ENCODE measurements at regions not wholly inside any gene's neighbourhood (a gene's known extent, or its start where the extent isn't known, plus 50 kb on each side); places are given as distances from the start of the nearest gene placed in this dataset.
"Not testable (repeated sequence)": the region's sequence is repeated elsewhere in the genome, so short reads cannot be mapped to it uniquely, and the experiment has no call there.

GRCh38 chr11:112351423-112351822 lies 90.8 kb upstream of the PLET1 start:
- DNase-seq; in situ Hi-C loops (cut with HindIII; ENCODE audit: low pct_ligation_motif_present, low pct_unique_long_range_greater_than_20kb, low sequenced_read_pairs): not testable (repeated sequence)

- in situ Hi-C loops (cut with HindIII; ENCODE audit: low pct_ligation_motif_present, low pct_unique_long_range_greater_than_20kb, low sequenced_read_pairs), result no loop called here
- no peak for DNase-seq
Observed at GRCh38 chr11:112352907-112353306, 92.2 kb upstream of the PLET1 start.

GRCh38 chr11:112354364-112354763 lies 93.7 kb upstream of the PLET1 start:
- DNase-seq, result no peak
- in situ Hi-C loops (cut with HindIII; ENCODE audit: low pct_ligation_motif_present, low pct_unique_long_range_greater_than_20kb, low sequenced_read_pairs), result no loop called here

GRCh38 chr11:112355726-112356125 lies 95.1 kb upstream of the PLET1 start:
- peak; percentile 41 for DNase-seq
- in situ Hi-C loops (cut with HindIII; ENCODE audit: low pct_ligation_motif_present, low pct_unique_long_range_greater_than_20kb, low sequenced_read_pairs), result no loop called here

- in situ Hi-C loops (cut with HindIII; ENCODE audit: low pct_ligation_motif_present, low pct_unique_long_range_greater_than_20kb, low sequenced_read_pairs), result no loop called here
- DNase-seq, result no peak
Observed at GRCh38 chr11:112357488-112357887, 96.8 kb upstream of the PLET1 start.

GRCh38 chr11:112361396-112361795 lies 100.7 kb upstream of the PLET1 start:
- no peak for DNase-seq
- in situ Hi-C loops (cut with HindIII; ENCODE audit: low pct_ligation_motif_present, low pct_unique_long_range_greater_than_20kb, low sequenced_read_pairs), result no loop called here

- in situ Hi-C loops (cut with HindIII; ENCODE audit: low pct_ligation_motif_present, low pct_unique_long_range_greater_than_20kb, low sequenced_read_pairs), result no loop called here
- no peak for DNase-seq
Observed at GRCh38 chr11:112363527-112363926, 102.9 kb upstream of the PLET1 start.

- in situ Hi-C loops (cut with HindIII; ENCODE audit: low pct_ligation_motif_present, low pct_unique_long_range_greater_than_20kb, low sequenced_read_pairs), result no loop called here
- DNase-seq, result no peak
Observed at GRCh38 chr11:112364962-112365481, 104.4 kb upstream of the PLET1 start.

GRCh38 chr11:112366012-112366411 lies 105.4 kb upstream of the PLET1 start:
- DNase-seq, result no peak
- in situ Hi-C loops (cut with HindIII; ENCODE audit: low pct_ligation_motif_present, low pct_unique_long_range_greater_than_20kb, low sequenced_read_pairs), result no loop called here

GRCh38 chr11:112366777-112367176 lies 106.1 kb upstream of the PLET1 start:
- in situ Hi-C loops (cut with HindIII; ENCODE audit: low pct_ligation_motif_present, low pct_unique_long_range_greater_than_20kb, low sequenced_read_pairs), result no loop called here
- no peak for DNase-seq

- no peak for DNase-seq
- in situ Hi-C loops (cut with HindIII; ENCODE audit: low pct_ligation_motif_present, low pct_unique_long_range_greater_than_20kb, low sequenced_read_pairs), result no loop called here
Observed at GRCh38 chr11:112367461-112367860, 106.8 kb upstream of the PLET1 start.

- in situ Hi-C loops (cut with HindIII; ENCODE audit: low pct_ligation_motif_present, low pct_unique_long_range_greater_than_20kb, low sequenced_read_pairs), result no loop called here
- no peak for DNase-seq
Observed at GRCh38 chr11:112367895-112368294, 107.2 kb upstream of the PLET1 start.

GRCh38 chr11:112368381-112368780 lies 107.7 kb upstream of the PLET1 start:
- DNase-seq, result no peak
- in situ Hi-C loops (cut with HindIII; ENCODE audit: low pct_ligation_motif_present, low pct_unique_long_range_greater_than_20kb, low sequenced_read_pairs), result no loop called here

GRCh38 chr11:112369374-112369773 lies 108.7 kb upstream of the PLET1 start:
- no peak for DNase-seq
- in situ Hi-C loops (cut with HindIII; ENCODE audit: low pct_ligation_motif_present, low pct_unique_long_range_greater_than_20kb, low sequenced_read_pairs), result no loop called here

- in situ Hi-C loops (cut with HindIII; ENCODE audit: low pct_ligation_motif_present, low pct_unique_long_range_greater_than_20kb, low sequenced_read_pairs), result no loop called here
- DNase-seq, result no peak
Observed at GRCh38 chr11:112369916-112370315, 109.3 kb upstream of the PLET1 start.

GRCh38 chr11:112374486-112375140 lies 114.0 kb upstream of the PLET1 start:
- no peak for DNase-seq
- in situ Hi-C loops (cut with HindIII; ENCODE audit: low pct_ligation_motif_present, low pct_unique_long_range_greater_than_20kb, low sequenced_read_pairs), result no loop called here

GRCh38 chr11:112377946-112378345 lies 117.3 kb upstream of the PLET1 start:
- in situ Hi-C loops (cut with HindIII; ENCODE audit: low pct_ligation_motif_present, low pct_unique_long_range_greater_than_20kb, low sequenced_read_pairs), result no loop called here
- DNase-seq, result no peak

- DNase-seq, result no peak
- in situ Hi-C loops (cut with HindIII; ENCODE audit: low pct_ligation_motif_present, low pct_unique_long_range_greater_than_20kb, low sequenced_read_pairs), result no loop called here
Observed at GRCh38 chr11:112380464-112380863, 119.8 kb upstream of the PLET1 start.

- in situ Hi-C loops (cut with HindIII; ENCODE audit: low pct_ligation_motif_present, low pct_unique_long_range_greater_than_20kb, low sequenced_read_pairs), result no loop called here
Observed at GRCh38 chr11:112381578-112381977, 120.9 kb upstream of the PLET1 start.

GRCh38 chr11:112382561-112382960 lies 121.9 kb upstream of the PLET1 start:
- DNase-seq, result no peak
- in situ Hi-C loops (cut with HindIII; ENCODE audit: low pct_ligation_motif_present, low pct_unique_long_range_greater_than_20kb, low sequenced_read_pairs), result no loop called here

More at GRCh38 chr11:112381578-112381977, 120.9 kb upstream of the PLET1 start:
- no peak for DNase-seq

- in situ Hi-C loops (cut with HindIII; ENCODE audit: low pct_ligation_motif_present, low pct_unique_long_range_greater_than_20kb, low sequenced_read_pairs), result no loop called here
- DNase-seq, result no peak
Observed at GRCh38 chr11:112388496-112388895, 127.8 kb upstream of the PLET1 start.
